ENCODE measurements at regions not wholly inside any gene's neighbourhood (a gene's known extent, or its start where the extent isn't known, plus 50 kb on each side); places are given as distances from the start of the nearest gene placed in this dataset.

GRCh38 chr10:118173296-118173695 is 126.6 kb upstream of the RAB11FIP2 start:
- DNase-seq: no peak

GRCh38 chr10:118171861-118172260 is 125.1 kb upstream of the RAB11FIP2 start:
- DNase-seq: no peak

GRCh38 chr10:118167056-118167700 is 120.4 kb upstream of the RAB11FIP2 start:
- DNase-seq: no peak

GRCh38 chr10:118163217-118163616 is 116.5 kb upstream of the RAB11FIP2 start:
- DNase-seq: no peak

- DNase-seq: no peak
These were observed 114.9 kb upstream of the RAB11FIP2 start for GRCh38 chr10:118161461-118162246.

- no peak for DNase-seq
These were observed 106.5 kb upstream of the RAB11FIP2 start for GRCh38 chr10:118153287-118153686.

GRCh38 chr10:118151461-118151860 is 104.7 kb upstream of the RAB11FIP2 start:
- DNase-seq: no peak

GRCh38 chr10:118148247-118148646 is 101.5 kb upstream of the RAB11FIP2 start:
- no peak for DNase-seq

GRCh38 chr10:118145256-118145655 is 98.5 kb upstream of the RAB11FIP2 start:
- DNase-seq: no peak

GRCh38 chr10:118141471-118141870 is 94.7 kb upstream of the RAB11FIP2 start:
- no peak for DNase-seq

- DNase-seq: no peak
These were observed 92.6 kb upstream of the RAB11FIP2 start for GRCh38 chr10:118139321-118139720.

GRCh38 chr10:118128675-118129074 is 81.9 kb upstream of the RAB11FIP2 start:
- DNase-seq: no peak

GRCh38 chr10:118118716-118119115 is 72.0 kb upstream of the RAB11FIP2 start:
- DNase-seq: no peak

GRCh38 chr10:118116715-118117449 is 70.1 kb upstream of the RAB11FIP2 start:
- DNase-seq: no peak

- no peak for DNase-seq
These were observed 69.6 kb upstream of the RAB11FIP2 start for GRCh38 chr10:118116362-118116714.

GRCh38 chr10:118115701-118116100 is 69.0 kb upstream of the RAB11FIP2 start:
- no peak for DNase-seq

- DNase-seq: no peak
These were observed 68.3 kb upstream of the RAB11FIP2 start for GRCh38 chr10:118114992-118115391.

- no peak for DNase-seq
These were observed 65.9 kb upstream of the RAB11FIP2 start for GRCh38 chr10:118112543-118113125.

GRCh38 chr10:118110750-118111149 is 64.0 kb upstream of the RAB11FIP2 start:
- no peak for DNase-seq

- no peak for DNase-seq
These were observed 61.7 kb upstream of the RAB11FIP2 start for GRCh38 chr10:118108194-118109026.

GRCh38 chr10:118107541-118107940 is 60.8 kb upstream of the RAB11FIP2 start:
- DNase-seq: no peak

- DNase-seq: no peak
These were observed 60.3 kb upstream of the RAB11FIP2 start for GRCh38 chr10:118107040-118107439.

GRCh38 chr10:118106426-118106825 is 59.7 kb upstream of the RAB11FIP2 start:
- DNase-seq: no peak

Data from NCI-H524 treated with DMSO at 0.1 percent for 48 hours (cell line).